Non-pigmented ciliary epithelial cell (primary cell): ENCODE measurements at regions not wholly inside any gene's neighbourhood (a gene's known extent, or its start where the extent isn't known, plus 50 kb on each side); places are given as distances from the start of the nearest gene placed in this dataset.
"Not testable (repeated sequence)": the region's sequence is repeated elsewhere in the genome, so short reads cannot be mapped to it uniquely, and the experiment has no call there.

Experiments
- DNase-seq: peaks from one replicate; pipeline ENCODE4 v3.0.0-alpha.2; 2010; ENCODE audit warnings: low read depth

DNA sequence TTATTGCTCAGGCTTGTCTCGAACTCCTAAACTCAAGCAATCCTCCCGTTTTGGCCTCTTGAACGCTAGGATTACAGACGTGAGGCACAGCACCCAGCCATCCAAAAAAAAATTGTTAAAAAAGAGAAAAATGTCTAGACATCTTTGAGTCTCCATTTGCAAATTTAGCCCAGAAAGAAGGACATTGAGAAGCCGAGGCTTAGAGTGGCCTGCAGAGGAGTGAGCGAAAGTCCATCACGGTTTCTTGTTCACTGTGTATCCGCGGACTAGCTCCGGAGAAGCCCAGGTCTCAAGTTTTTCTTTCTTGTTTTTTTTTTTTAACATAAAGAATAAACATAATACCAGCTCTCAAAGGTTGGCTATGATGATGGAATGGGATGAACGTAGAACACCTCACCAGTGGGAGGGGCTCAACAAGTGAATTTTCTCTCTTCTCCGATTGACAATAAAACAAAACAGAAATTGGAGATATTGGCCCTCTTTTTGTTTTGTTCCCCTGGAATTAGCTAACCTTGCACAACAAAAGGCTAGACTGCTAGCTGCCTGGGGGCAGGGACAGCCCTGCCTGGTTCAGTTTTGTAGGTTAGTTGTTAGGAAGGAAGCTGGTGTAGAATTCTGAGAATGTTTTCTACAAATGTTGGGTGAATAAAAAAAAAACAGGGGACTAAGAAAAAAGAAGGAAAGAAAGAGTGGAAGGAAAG lies 163.4 kb downstream of the MYCN start:
- DNase-seq = no peak

DNA sequence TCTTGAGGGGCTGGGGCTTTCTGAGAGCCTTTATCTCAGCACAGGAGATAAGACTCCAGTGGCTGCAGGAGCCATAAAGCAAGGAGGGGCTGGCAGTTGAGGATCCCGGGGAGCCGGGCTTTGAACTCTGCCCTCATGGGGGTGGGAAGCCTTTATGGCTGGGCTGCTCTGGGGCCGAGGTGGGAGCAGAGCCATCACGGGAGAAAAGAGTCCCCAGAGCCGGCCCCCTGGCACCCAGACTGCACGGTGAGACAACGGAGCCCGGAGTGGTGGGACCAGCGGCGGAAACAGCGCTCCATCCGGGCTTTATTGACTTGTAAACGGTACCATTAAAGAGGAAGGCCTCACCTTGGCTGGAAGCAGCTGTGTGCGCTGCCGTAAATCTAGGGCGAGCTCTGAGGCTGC lies 162.6 kb downstream of the MYCN start:
- DNase-seq = no peak

DNA sequence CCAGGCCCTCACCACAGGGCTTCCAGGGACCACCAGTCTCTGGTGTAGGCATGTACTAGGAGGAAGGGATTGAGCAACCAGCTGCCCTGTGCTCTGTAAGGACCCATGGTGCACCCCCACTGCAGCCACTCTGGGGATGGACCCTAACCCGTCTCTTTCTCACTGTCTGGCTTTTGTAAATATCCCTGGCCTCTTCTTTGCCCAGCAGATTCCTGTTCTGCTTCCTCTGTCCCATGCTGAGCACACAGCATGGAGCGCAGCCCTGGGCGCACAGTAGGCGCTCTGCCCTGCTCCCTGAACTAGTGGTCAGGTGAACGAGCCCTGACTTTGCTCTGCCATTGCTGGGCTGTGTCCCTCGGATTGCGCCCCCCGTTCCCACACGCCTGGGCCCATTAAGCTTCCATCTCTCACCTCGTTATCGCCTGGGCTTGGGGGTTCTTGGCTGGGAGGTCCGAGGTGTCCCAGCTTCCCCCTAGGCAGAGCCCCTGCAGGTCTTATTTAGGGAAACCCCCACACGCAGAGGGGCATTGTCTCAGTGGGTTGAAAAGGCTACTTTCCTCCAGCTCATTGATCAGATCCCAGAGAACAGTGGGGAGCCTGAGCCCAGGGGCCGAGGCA lies 162.1 kb downstream of the MYCN start:
- no peak for DNase-seq

DNA sequence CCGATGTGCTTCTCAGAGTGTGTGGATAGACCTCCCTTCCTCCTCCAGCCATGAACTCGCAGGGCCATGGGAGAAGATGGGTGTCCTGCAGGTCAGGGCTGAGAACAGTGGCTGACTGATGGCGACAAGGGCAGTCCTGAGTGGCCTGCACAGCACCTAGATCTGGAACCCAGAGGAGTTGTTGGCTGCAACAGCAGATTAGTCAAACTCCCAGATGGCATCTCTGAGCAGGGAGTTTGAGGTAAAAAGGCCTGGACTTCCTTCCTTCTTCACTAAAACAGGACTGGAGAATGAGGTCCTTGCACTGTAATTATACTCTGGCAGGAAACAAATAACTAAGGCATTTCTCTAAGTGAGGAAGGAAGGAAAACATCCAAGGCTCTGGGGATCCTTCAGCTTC lies 160.8 kb downstream of the MYCN start:
- DNase-seq = no peak

DNA sequence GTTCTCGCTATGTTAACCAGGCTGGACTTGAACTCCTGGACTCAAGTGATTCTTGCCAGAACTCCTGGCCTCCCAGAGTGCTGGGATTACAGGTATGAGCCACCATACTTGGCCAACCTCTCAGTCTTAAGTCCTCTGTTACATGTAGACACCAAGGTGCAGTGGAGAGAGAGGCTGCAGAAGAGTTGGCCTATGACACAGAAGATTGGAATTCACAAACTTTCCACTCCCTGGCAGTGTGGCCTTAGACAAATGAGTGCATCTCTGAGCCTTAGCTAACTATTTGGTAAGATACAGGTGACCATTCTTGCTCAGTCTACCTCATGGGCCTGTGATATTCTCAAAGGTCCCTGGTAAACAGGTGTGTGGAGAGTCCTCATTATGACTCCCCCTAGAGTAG lies 159.7 kb downstream of the MYCN start:
- no peak for DNase-seq

DNA sequence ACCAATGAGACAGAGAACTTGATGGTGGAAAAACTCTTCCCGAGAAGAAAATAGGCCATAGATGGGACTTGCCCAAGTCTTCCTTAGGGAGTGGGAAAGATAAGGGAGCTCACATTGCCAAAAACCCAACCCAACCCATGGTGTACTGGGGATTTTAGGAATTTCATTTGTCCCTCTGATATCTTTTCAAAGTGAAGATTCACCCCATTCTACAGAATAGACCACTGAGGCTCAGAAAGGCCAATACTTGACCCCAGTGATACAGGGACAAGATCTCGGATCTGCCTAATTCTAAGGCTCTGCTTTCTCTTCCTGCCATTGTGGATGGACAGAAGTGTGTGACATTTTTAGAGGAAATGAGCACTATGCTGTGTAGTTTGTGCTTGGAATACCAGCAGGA lies 159.0 kb downstream of the MYCN start:
- no peak for DNase-seq

DNA sequence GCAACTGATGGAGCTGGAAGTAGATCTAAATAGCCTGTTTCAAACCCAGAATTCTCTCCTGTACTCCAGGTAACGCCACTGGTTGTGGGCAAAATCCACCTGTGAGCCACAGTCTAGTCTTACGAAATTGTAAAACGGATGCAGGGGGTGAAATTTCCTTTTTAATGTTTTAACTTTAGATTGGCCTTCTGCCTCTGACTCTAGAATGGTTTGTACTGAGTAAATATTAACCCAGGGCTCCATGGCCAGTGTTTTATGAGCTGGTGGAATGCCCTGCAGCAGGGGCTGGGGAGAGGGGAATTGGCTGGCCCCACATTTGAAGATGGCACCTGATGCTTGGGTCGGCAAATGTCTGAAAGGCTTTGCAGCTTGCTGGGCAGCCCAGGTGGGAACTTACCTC lies 156.6 kb downstream of the MYCN start:
- no peak for DNase-seq

DNA sequence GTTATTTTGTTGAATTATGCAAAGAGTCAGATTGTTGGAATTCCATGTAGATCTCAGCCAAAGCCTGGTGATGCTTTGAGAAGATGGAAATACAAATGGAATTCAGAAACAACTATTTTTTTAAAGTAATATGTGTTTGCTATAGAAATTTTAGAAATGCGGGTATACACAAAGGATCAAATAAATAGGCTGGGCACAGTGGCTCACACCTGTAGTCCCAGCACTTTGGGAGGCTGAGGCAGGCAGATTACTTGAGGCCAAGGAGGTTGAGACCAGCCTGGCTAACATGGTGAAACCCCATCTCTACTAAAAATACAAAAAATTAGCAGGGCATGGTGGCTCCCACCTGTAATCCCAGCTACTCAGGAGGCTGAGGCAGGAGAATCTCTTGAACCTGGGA lies 155.1 kb downstream of the MYCN start:
- DNase-seq = not testable (repeated sequence)

DNA sequence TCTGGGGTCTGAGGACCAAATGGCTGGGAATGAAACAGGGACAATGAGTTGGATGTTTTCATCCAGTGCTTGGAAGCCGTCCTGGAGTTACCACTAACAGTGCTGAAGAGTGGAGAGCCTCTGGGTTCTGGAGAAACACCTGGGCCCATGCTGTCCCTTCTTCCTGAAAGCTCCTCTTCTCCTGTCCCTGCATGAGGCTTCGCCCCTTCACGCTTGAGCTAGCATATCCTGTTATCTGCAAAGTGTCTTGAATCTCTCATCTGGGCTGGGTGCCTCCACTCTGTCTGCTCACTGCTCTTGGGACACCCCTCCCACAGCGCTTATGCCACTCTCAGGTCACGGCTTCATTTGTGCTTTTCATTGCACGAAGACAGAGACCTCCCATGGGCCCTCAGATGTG lies 154.5 kb downstream of the MYCN start:
- DNase-seq = no peak

DNA sequence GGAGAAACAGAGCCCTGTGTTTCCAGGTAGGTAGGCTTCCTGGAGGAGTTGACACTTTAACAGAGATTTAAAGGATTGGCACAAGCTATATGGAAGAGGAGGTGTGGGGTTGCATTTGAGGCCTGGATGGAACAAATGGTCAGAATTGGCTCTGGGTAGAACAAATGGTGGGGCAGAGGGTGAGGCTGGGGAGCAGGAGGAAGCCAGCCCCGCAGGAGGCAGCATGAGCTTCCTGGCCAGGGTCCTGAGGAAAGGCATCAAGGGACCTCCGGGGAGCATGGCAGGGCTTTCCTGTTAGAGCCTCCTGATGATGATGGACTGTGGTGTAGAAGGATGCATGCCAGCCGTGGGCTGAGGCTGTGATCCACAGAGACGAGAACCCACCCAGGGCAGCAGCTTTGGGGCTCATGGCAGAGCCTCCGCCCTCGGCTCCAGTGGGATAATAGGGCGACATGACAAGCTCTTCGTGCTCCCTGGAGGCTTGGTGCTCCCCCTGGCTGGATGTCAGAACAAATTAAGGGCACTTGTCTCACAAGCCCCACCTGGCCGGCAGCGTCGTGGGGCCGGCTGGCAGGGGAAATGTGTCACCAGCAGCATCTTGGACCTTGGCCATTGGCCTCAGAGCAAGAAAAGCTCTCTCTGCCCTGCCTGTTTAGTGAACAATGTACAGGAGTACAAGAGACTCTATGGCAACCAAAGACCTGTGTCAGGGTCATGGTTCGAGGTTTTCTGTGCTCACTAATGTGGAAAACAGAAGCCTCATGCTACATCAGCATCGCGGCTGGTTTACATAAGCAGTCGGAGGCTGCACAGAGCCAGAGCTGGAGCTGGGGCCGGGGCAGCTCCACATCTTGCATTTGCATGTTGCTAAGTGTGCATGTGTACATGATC lies 153.5 kb downstream of the MYCN start:
- DNase-seq = no peak

DNA sequence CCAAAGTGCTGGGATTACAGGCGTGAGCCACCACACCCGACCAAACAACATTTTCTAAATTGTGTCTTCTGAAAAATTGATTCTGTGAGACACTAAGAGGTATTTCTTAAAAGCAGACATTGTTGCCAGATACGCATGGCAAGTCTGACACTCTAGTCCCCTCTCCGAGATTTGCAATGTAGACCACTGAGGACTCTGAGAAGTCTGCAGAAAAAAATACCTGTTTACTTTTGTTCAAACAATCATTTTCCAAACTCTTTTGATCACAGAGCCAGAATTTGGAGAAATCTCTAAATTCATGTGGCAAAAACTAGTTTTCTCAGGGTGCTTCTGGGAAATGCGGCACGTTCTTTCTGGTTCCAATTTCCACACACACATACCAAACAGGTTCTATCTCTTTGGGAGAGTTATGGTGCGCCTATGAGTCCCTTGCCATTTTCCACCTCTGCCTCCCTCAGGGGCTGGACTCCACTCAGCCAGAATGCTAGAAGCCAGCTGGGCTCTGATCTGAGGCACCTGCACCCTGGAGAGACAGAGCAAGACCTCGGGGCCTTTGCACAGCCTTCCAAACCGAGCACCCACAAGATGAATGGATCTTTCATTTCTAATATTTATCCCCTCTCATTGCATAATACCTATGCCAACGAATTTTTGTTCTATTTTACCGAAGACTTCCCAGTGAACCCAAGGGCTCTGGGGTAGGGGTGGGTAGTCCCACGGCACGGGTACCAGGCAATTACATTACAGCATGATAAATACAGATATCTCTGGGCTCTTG lies 152.7 kb downstream of the MYCN start:
- no peak for DNase-seq

DNA sequence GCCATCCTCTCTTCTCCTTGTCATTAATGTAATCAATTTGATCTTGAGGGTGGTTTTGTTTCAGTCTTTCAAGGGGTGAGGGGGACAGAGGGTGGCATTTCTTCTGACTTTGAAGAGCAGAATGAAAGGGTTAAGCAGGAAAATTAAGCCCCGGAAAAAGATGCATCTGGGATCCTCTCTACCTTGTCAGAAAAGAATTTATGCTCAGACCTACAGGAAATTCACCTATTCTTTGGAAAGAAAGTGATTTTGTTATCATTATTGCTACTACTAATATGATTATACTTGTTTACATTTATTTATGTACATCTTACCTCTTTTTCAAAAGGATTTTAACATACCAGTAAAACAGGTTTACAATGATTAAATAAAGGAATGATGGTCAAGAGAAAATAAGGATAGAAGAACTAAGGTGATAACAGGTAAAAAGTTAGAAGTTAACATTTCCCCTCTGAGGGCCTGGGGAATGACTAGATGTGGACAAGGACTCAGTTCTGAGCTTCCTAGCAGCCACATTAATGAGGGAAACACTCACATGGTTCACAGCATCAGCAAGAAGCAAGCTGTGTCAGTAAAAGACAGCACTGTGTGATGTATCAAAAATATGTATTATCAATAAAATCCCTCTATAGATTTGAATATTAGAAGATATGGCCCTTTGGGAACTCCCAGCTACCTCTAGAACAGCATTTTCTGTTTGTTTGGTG lies 151.4 kb downstream of the MYCN start:
- DNase-seq = no peak

DNA sequence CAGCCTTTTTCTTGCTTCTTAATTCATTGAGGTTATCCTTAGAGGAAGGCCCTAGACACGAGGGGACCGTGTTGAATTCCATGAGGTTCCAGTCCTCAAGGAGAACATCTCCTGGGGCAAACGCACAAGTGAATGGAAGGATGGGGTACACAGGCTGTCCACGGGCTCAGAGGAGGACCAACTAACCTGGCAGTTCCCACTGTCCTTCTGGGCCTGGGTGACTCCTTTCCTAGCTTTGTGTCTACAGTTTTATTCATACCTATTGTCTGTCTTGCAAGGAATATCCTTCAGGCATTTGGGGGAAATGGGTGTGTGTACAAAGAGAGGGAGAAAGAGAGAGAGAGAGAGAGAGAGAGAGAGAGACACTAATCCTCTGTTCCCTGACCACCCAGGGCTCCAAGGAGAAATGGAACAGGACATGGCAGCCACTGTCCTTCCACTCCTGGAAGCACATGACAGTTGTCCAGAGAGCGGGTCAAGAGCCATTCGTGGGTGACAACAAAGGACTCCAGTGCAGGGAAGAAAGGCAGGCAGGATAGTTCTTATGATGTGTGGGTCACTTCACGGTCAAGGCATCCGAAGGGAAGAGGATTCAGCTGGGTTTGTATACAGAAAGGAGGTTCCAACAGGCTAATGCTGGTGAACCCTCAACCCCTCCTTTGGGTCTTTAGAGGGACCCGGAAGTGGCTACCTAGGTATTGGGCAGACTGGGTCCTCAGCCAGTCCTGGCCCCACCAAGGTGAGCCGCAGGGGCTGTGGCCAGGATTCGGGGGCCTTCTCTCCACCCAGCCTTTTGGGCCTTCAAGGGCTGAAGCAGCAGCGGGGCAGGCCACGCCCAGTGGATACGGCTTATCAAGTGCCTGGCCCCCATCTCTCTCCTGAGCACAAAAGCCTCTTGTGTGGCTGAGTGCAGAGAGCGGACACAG lies 150.6 kb downstream of the MYCN start:
- no peak for DNase-seq

DNA sequence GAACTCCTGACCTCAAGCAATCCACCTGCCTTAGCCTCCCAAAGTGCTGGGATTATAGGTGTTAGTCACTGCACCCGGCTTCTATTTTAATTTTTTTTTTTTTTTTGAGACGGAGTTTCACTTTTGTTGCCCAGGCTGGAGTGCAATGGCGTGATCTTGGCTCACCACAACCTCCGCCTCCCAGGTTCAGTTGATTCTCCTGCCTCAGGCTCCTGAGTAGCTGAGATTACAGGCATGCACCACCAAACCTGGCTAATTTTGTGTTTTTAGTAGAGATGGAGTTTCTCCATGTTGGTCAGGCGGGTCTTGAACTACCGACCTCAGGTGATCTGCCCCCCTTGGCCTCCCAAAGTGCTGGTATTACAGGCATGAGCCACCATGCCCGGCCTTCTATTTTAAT lies 149.1 kb downstream of the MYCN start:
- DNase-seq = not testable (repeated sequence)

DNA sequence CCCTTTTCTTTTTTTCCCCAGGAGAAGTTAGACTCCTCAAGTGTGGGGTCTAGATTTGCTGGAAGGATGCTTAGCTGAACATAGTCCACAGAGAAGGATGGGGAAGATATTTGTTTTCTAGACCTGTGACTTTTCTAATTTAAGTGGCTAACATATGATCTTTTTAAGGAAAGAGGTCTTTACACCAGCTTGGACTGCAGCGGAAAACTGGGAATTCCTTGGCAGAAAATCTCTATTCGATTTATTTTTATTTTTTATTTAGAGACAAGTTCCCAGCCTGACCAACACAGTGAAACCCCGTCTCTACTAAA lies 148.4 kb downstream of the MYCN start:
- no peak for DNase-seq

DNA sequence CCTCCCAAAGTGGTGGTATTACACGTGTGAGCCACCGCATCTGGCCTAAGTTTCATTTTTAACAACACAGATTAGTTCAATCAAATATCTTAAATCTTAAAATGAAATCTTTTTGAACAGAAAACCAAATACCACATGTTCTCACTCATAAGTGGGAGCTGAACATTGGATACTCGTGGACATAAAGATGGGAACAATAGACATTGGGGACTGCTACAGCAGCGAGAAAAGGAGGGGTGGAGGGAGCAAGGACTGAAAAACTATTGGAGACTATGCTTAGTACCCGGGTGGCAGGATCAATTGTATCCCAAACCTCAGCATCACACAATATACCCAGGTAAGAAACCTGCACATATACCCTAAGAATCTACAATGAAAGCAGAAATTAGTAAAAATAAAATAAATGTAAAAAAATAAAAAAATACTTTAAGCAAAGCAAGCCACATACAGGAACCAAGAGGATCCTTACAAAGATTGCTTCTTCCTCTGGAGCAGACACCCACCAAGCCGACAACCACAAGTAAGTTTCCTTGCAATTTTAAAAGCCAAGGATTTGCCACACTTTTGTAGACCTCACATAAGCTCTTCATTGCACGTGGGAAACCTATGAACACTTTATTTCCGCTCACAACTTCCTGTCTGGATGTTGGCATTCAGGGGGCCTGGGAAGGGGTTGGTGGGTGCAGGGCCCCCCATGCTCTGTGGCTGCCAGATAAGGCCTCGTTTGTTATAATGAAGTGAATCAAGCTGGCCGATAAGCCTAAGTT lies 147.9 kb downstream of the MYCN start:
- no peak for DNase-seq

DNA sequence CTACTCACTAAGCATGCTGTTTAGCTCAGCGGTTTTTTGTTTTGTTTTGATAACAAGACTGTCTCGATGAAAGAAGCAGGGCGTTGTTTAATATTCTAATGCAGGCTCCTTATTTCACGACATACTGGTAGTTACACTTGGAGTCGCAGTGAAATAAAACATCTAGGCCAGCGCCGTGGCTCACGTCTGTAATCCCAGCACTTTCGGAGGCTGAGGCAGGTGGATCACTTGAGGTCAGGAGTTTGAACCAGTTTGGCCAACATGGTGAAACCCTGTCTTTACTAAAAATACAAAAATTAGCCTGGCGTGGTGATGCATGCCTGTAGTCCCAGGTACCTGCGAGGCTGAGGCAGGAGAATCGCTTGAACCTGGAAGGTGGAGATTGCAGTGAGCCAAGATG lies 145.8 kb downstream of the MYCN start:
- not testable (repeated sequence) for DNase-seq

DNA sequence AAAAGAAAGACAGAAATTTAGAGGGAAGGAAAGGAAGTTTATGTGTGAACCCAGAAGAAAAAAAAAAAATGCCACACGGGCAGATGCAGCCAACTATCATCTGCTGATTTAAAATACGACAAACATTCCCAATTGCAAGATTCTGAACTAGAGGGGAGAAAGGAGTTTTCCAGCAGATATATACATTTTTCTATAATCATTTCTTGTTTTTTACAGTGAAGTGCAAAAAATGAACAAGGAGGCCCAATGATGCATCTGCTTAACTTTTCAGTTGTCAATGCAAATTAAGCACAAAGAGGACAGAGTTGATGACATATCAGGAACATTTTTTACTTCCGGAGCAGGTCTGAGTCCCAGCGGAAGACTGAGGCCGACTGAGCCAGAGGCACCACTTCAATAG lies 144.7 kb downstream of the MYCN start:
- DNase-seq = no peak

DNA sequence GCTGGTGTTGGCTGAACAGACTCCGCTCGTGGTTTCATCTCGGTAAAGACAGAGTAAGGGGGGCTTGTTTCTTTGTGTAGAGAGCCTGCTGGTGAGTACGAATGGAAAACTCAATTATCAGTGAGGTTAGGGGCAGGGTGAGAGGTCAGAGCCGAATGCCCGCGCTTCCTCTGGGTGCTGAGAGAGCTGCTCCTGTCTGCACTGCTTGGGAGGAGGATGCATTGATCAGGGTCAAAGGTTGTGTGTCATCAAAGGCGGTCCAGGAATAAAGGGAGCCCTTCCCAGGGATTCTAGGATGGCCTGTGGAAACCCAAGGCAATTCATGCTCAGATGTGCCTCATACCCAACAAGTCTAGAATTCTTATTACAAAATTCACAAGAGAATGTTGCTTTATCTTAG lies 143.9 kb downstream of the MYCN start:
- no peak for DNase-seq

DNA sequence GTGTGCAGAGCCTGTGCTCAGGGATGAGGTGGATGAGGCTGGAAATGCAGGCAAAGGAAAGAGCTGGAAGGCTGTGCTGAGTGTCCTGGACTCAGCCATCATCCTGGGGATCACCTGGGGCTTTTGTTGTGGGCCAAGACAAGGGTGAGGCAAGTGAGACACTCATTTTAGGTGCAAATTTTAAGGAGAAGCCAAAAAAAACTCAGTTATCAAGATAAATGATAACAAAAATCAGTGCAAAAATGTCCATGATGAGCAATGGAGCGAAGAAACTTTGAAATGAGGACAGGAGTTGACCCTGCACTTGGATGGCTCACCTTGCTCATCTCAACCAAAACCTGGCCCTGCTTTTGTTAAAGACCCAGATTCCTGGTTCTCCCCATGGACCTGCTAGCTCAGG lies 141.9 kb downstream of the MYCN start:
- no peak for DNase-seq
